ENCODE measurements at regions not wholly inside any gene's neighbourhood (a gene's known extent, or its start where the extent isn't known, plus 50 kb on each side); places are given as distances from the start of the nearest gene placed in this dataset.
"Not testable (repeated sequence)": the region's sequence is repeated elsewhere in the genome, so short reads cannot be mapped to it uniquely, and the experiment has no call there.

DNA sequence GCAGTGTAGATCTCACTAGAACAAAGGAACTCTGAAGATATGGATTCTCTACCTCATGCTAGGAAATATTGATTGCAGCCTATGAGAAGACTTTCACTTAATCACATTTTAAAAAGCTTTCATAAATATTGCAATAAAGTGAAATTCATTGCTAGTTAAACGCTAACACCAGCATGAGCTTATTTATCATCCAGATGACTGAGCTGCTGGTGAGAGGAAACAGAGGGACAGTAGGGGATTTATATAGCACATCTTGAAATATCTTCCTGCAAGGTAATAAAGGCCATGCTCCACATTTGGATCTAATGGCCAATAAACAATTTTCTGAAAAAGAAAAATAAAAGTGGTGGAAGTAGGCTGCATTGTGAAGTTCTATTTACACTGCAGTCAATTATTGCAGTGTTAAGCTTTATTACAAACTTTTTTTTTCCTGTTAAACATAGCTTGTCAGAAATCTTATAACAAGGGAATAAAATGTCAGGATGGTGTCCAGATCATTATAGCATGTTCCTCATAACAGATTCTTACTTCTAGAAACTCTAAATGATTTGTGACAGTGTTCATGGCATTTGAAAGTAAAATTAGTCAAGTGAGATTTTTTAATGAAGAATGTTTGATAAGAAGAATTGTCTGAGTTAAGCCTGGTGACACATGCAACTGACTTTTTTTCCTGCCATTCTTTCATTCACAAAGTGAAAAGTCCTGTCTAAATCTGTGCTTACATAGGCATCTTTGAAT, 342.6 kb downstream of the DMAC1 start:
- no peak for DNase-seq

DNA sequence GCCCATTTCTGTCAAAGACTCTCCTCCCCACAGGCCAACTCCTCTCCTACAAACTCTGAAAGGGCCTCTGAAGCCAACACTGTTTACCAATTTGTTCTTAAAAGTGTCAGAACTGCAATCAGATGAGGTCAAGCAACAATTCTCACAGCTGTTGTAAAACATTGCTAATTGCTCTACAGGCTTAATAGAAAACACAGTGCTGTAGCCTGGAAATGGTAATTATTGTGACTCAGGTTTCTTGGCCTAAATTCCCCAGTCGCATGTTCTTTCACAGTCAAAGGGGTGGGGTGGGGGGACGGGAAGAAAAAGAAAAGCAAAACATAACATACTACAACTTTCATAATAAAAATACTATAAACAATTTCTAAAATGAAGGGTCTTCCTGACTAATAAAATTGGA, 343.2 kb downstream of the DMAC1 start:
- no peak for DNase-seq

DNA sequence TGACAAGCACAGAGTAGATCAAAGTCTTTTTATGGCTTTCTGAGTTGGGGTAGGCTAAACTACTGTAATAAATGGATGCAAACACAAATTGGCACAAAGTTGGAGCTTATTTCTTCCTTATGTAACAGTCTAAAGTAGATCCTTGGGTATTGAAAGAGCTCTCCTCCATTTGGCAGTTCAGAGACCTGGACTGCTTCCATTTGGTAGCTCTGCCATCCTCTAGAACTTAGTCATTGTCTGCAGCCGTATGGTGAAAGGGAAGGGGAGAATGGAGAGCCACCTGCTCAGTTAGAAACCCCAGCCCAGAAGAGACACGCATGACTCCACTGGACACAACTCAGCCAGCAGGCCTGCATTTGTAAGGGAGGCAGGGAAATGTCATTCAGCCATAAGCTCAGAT, 345.0 kb downstream of the DMAC1 start:
- DNase-seq = no peak

DNA sequence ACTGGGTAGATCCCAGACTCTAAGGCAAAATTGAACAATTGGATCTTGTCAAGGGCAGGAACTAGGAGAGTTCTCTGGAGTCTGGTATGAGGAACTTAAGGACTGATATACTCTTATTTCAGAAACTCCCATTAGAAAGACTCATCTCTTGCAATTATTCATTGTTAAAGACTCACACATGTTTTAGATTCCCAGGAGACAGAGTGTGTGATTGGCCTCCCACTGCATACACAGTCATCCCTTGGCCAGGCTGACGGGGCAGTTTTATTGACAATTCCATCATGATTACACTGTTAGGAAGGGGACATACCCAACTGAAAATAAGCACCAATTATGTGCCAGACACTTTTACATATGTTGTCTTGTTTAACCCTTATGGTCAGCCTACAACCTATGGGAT, 347.2 kb downstream of the DMAC1 start:
- no peak for DNase-seq

DNA sequence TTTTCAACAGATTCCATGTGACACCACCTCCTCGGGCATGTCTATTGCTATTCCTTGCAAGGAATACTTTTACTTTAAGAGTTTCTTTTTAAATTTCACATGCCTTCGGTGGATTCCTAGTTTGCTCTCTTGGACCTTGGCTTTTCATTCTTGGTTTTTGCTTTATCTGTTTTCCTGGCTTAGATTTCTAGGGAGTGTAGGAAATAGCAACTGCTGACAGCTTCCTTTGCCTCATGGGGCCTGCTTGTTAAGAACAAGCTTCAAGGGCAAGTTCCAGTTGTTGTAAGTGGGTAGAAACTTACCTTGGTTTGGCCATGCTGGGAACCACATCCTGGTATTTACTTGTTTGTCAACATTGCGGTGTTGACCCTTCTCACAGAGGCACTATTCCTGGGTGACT, 348.5 kb downstream of the DMAC1 start:
- DNase-seq = no peak

GRCh38 chr9:7443541-7443940, 356.0 kb downstream of the DMAC1 start:
- DNase-seq = no peak

- DNase-seq = no peak
Observed at GRCh38 chr9:7439355-7439995, 360.1 kb downstream of the DMAC1 start.

DNA sequence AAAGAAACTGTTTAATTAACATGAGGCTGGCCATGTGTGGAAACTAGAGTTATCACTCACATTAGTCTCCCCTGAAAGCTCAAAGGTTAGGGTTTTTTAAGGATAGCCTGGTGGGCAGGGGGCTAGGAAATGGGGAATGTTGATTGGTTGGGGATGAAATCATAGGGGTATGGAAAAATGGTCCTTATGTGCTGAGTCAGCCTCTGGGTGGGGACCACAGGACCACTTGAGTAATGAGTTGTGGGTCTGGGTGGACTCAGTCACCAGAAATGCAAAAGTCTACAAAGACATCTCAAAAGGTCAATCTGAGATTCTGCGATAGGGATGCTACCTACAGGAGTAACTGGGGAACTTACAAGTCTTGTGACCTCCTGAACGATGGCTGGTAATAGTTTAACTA, 362.8 kb downstream of the DMAC1 start:
- DNase-seq = no peak

GRCh38 chr9:7433508-7434292, 365.9 kb downstream of the DMAC1 start:
- DNase-seq = no peak

DNA sequence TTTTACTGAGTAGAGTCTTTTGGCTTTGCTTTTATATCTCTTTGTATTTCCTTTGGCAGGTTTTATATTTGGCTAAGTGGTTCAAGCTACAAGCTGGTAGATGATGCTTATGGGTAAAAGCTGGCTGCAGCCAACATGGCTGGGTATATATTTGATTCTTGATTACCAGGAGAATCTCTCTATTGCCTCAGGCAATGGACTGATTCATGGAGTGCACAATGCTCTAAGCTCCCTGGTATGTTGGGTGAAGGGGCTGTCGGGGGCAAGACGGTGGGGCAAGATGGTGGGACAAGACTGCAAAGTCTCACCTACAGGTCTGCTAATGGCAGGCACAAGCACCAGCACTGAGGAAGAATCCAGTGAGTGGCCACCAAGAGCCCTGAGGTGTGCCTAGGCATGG, 366.6 kb downstream of the DMAC1 start:
- DNase-seq = no peak

DNA sequence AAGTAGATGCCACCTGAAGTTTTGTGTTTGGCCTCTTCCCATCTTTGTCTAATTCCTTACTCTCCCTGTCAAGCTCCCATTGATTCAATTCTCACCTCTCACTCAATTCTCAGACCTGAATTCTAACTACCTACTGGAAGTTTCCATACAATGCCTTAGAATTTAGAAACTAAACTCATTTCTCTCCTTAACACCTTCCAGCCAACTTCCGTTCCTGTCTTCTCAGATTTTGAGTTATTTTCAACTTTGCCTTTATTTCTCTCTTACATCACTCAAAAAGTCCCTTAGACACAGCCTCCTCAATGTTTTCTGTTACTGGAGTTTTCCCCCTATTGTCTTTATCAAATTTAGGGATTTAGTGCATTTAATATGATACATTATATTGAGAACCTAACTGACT, 382.2 kb downstream of the DMAC1 start:
- not testable (repeated sequence) for DNase-seq

DNA sequence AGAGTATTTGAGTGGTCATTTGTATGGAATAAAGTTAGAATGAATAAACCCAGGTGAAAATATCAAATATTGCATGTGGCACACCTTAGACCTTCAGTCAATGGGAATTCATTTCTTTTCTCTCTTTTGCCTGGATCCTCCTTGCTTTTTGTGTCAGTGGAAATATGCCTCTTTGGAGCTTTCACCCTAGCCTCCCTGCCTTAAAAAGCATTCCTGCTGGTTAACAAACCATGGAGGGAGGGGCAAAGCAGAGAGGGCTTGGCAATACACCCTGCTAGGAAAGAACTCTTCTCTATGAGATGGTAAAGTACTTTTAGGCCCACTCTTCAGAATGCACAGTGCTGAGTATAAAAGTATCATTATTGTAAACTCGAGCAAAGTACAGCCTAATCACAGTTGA, 383.7 kb downstream of the DMAC1 start:
- no peak for DNase-seq

- no peak for DNase-seq
Observed at GRCh38 chr9:7408845-7409244, 390.7 kb downstream of the DMAC1 start.

GRCh38 chr9:7407246-7407645, 392.3 kb downstream of the DMAC1 start:
- DNase-seq = no peak

- no peak for DNase-seq
Observed at GRCh38 chr9:7405924-7406604, 393.5 kb downstream of the DMAC1 start.

- DNase-seq = no peak
Observed at GRCh38 chr9:7403839-7404487, 395.6 kb downstream of the DMAC1 start.

GRCh38 chr9:7403028-7403389, 396.6 kb downstream of the DMAC1 start:
- no peak for DNase-seq

GRCh38 chr9:7402334-7403027, 397.1 kb downstream of the DMAC1 start:
- no peak for DNase-seq

GRCh38 chr9:7401116-7401515, 398.5 kb downstream of the DMAC1 start:
- no peak for DNase-seq

DNA sequence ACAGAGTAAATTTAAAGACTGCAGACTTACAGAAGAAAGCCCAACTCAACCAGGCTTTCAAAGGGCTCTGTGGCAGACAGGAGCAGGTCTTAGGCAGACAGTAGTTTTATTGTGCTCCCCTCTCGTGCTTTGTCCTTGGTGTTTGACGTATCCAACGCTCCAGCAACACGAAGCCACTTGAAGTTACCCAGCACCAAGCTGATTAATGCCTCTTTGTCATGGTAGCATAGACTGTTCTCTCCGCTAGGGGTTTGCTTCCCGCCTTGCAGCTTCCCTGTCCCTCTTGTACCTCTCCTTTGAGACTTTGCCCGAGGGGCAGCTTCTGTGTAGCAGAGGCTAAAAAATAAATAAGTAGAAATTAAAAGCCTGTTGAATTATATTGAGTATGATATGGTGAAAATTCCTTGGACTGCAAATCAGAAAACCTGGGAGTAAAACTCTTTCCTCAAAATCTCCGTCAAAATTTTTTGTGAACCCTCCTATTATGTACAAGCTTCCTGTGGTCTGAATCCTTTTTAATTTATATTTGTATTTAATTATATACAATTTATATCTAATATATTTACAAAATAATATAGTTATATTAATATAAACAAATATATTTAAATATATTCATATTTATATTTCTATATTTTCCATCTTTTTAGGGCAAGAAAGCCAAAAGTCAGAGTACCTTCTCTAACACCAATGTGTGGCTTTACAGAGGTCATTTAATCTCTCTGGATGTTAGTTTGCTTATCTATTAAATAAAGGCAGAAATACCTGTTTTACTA, 405.4 kb downstream of the DMAC1 start:
- no peak for DNase-seq

GRCh38 chr9:7392148-7392547, 407.4 kb downstream of the DMAC1 start:
- no peak for DNase-seq

DNA sequence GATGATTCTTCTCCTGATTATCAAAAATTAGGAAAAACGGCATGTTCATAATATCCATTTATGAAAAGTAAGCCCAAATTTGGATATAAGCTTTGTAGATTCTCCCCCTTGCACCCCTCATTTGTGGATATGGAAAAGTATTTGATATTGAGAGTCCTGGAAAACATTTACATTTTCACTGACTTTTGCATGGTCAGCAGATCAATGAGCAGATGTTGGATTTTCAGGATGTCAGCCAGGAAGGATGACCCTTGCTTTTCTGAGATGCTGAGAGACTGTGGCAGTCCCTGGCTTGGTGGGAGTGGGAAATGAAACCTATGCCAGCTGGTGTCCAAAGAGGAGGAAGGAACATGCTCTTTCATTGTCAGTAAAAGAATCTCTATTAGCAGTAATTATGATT, 410.8 kb downstream of the DMAC1 start:
- no peak for DNase-seq

Measured in NCI-H748 treated with DMSO at 0.1 percent for 48 hours (cell line).